ENCODE measurements at regions not wholly inside any gene's neighbourhood (a gene's known extent, or its start where the extent isn't known, plus 50 kb on each side); places are given as distances from the start of the nearest gene placed in this dataset.

- DNase-seq (ENCODE audit: low read depth), result no peak
- TF ChIP-seq CTCF (IDR thresholded peaks at IDR 0.05; ENCODE audit: insufficient read depth, low read depth, low read length, missing control alignments), result no peak
- H3K4me3 ChIP-seq (ENCODE audit: low read depth, low read length), result no peak overlapping the region
Observed at GRCh38 chr5:52378237-52378636, 409.5 kb upstream of the ITGA1 start.

GRCh38 chr5:52388349-52388748 lies 399.4 kb upstream of the ITGA1 start:
- no peak for DNase-seq (ENCODE audit: low read depth)
- no peak overlapping the region for H3K4me3 ChIP-seq (ENCODE audit: low read depth, low read length)
- TF ChIP-seq CTCF (IDR thresholded peaks at IDR 0.05; ENCODE audit: insufficient read depth, low read depth, low read length, missing control alignments), result no peak

- no peak overlapping the region for H3K4me3 ChIP-seq (ENCODE audit: low read depth, low read length)
- TF ChIP-seq CTCF (IDR thresholded peaks at IDR 0.05; ENCODE audit: insufficient read depth, low read depth, low read length, missing control alignments), result no peak
- no peak for DNase-seq (ENCODE audit: low read depth)
Observed at GRCh38 chr5:52392321-52392720, 395.4 kb upstream of the ITGA1 start.

- TF ChIP-seq CTCF (IDR thresholded peaks at IDR 0.05; ENCODE audit: insufficient read depth, low read depth, low read length, missing control alignments), result no peak
- no peak overlapping the region for H3K4me3 ChIP-seq (ENCODE audit: low read depth, low read length)
- DNase-seq (ENCODE audit: low read depth), result no peak
Observed at GRCh38 chr5:52409835-52410234, 377.9 kb upstream of the ITGA1 start.

GRCh38 chr5:52419357-52419756 lies 368.4 kb upstream of the ITGA1 start:
- H3K4me3 ChIP-seq (ENCODE audit: low read depth, low read length), result no peak overlapping the region
- no peak for TF ChIP-seq CTCF (IDR thresholded peaks at IDR 0.05; ENCODE audit: insufficient read depth, low read depth, low read length, missing control alignments)
- no peak for DNase-seq (ENCODE audit: low read depth)

- no peak overlapping the region for H3K4me3 ChIP-seq (ENCODE audit: low read depth, low read length)
- TF ChIP-seq CTCF (IDR thresholded peaks at IDR 0.05; ENCODE audit: insufficient read depth, low read depth, low read length, missing control alignments), result no peak
- DNase-seq (ENCODE audit: low read depth), result no peak
Observed at GRCh38 chr5:52427615-52428014, 360.1 kb upstream of the ITGA1 start.

GRCh38 chr5:52428977-52429489 lies 358.7 kb upstream of the ITGA1 start:
- no peak for TF ChIP-seq CTCF (IDR thresholded peaks at IDR 0.05; ENCODE audit: insufficient read depth, low read depth, low read length, missing control alignments)
- no peak overlapping the region for H3K4me3 ChIP-seq (ENCODE audit: low read depth, low read length)
- DNase-seq (ENCODE audit: low read depth), result no peak

All from GM12865 (cell line).